CD4-positive, alpha-beta T cell treated with Interferon alpha-2 for 1 hour (primary cell): ENCODE measurements at regions not wholly inside any gene's neighbourhood (a gene's known extent, or its start where the extent isn't known, plus 50 kb on each side); places are given as distances from the start of the nearest gene placed in this dataset.

Experiments used
- DNase-seq, 2 donors: peaks; one replicate each; pipeline ENCODE4 v3.0.0-alpha.2; 2020 to 2022

DNA sequence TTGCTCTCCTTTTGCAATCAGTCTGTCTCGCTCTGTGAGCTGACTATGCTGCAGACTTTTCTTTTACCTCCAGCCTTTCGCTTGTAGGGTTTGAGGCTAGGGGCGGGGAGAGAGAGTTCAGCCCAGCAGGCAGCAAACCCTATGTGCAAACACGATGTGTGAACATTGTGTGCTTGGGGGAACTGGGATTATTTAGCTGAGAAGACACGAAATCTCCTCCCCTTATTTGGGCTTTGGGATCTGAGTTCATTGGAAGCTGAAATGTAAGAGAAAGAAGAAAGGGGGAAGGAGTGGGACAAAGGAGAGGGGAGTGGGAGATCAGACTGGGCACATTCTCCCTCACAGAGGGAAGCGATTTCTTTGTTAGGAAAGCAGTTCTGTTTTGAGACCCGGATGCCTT is 189.6 kb upstream of the TNP1 start:
- no peak for DNase-seq

DNA sequence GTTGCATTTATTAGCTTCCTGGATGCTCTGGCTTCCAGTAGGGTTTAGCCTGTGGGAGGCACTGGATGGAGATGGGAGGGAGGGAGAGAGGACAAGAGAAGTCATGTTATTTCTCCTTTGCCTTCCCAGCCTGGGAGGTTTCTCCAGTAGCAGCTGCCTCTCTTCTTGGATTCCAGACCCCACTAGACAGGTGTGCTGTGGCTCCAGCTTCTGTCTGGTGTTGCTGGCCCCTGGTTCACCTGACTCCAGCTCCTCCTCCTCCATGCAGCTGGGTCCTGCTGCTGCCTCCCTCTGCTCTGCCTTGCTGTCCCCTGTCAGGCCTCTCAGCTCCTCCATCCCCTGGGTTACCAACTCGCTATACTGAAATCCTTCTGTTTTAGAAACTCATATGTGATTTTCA is 188.9 kb upstream of the TNP1 start:
- DNase-seq = no peak

DNA sequence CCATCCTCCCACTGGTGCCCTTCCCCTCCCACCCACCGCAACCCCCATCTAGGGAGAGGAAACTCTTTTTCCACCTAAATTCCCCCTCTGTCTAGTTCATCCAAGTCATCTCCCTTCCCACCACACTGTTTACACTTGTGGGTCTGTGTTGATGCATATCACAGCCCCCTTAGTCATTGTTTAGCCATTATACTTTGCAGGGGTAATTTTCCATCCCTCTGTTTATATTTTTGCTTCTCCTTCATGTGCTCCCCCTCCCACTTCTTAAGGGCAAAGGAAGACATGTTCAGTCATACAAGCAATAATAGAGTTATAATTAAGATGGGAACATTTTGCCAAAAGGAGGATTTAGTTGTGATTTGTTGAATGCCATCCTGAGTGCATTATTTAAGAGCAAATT is 187.8 kb upstream of the TNP1 start:
- DNase-seq = no peak

GRCh38 chr2:217047209-217047608 is 187.3 kb upstream of the TNP1 start:
- DNase-seq = no peak

GRCh38 chr2:217045700-217046475 is 186.0 kb upstream of the TNP1 start:
- DNase-seq = no peak

DNA sequence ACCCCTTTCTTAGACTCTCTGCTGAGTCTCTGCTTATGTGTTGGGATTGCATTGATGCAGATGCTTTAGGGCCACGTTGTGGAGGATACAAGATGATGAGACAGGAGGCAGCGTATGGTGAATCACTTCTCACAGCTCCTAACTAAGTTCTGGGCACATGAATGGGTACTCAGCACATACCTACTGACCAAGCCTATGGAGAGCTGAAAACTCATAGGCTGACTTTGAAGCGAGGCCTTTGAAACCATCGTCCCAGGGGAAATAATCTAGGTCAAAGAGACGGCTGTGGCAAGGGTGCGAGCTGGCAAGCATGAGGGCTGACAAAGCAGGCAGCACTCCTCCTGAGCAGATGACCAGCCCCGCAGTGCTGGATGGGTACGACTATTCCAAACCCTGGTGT is 180.2 kb upstream of the TNP1 start:
- DNase-seq = no peak

- no peak for DNase-seq
Measured at GRCh38 chr2:217038001-217038400, 178.1 kb upstream of the TNP1 start.

- DNase-seq = no peak
Measured at GRCh38 chr2:217037353-217037752, 177.5 kb upstream of the TNP1 start.

GRCh38 chr2:217035967-217036366 is 176.1 kb upstream of the TNP1 start:
- no peak for DNase-seq

DNA sequence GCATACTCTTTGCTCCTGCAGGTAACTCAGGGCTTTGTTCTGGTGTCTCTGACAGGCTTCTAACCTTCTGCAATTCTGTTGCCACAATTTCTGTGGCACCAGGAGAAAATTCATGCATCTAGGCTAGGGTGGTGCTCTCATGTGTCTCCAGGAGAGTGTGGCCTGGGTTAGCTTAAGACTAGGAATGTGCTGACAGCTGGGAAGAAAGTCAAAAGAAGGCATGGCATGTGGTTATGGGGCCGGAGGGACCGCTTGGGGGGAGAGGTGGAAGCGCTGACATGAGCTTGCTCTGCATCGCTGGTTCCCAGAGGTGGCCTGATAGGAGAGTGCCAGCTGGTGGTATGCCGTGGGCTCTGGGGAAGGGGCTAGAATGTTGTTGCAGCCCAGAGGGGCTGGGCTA is 173.3 kb upstream of the TNP1 start:
- DNase-seq = no peak

DNA sequence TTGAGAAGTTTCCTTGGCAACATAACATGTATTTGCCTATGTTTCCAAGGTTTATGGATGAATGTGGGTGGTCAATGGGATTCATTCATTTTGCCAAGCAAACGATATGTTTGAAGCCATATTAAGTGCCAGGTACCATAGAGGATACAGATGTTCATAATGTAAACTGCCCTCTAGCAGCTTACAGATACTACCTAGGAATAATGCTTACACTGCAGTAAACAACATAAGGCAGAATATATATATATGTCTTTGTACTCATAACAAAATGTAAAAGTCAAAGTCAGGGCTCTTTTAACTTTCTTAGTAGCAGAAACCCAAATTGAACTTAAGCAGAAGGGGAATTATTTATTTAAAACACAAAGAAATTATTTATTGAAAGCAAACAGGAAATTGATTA is 171.6 kb upstream of the TNP1 start:
- DNase-seq = no peak

- DNase-seq = no peak
Measured at GRCh38 chr2:217030081-217030480, 170.2 kb upstream of the TNP1 start.

DNA sequence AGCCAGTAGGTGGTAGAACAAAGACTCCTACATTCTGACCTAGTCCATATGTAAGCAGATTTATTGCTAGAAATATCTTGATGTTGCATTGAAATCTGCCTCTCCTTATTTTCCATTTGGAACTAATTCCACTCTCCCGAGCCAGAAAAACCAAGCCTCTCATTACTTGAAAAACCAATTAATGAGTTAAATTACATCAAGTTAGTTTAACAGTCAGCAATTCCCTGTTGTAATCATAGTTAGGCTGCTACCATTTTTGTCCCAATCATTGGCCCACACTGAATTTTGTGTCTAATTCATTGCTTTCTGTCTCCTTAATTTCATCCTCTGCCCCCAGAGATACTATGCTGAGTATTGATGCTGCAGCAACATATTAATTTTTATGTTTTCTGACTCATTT is 168.3 kb upstream of the TNP1 start:
- DNase-seq = no peak

DNA sequence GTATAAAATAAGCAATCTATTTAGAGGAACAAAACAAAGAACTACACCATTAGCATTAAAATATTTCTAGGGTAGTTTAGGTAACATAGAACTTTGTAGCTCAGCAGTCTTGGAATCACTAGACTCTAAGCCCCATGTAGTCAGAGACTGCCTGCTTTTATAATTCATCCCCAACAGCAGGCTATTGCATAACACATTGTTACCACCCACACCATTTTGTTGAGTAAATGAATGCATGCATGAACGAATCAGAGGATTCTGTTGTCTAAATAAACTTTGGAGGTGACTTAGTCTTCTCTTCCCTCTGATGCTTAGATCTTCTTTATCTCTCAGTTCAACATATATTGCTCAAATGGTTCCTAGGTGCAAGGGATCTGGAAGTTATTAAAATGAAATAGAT is 167.6 kb upstream of the TNP1 start:
- DNase-seq = no peak

DNA sequence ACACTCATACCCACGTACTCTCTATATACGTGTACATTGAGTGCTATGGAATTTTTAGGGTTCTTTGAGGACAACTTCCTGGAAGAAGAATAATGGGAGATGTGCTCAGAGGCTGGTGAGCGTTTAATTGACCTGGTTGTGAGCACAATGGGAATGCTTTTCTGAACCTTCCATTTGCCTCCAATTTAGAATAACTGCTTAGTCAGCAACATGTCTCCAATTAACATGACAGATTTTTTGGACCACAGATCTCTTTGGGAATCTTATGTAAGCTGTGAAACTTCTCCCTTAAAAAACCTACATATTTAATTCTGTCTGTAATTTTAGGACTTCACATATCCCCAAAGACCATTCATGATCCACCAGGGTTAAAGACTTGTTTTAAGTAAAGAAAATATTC is 166.7 kb upstream of the TNP1 start:
- DNase-seq = no peak

DNA sequence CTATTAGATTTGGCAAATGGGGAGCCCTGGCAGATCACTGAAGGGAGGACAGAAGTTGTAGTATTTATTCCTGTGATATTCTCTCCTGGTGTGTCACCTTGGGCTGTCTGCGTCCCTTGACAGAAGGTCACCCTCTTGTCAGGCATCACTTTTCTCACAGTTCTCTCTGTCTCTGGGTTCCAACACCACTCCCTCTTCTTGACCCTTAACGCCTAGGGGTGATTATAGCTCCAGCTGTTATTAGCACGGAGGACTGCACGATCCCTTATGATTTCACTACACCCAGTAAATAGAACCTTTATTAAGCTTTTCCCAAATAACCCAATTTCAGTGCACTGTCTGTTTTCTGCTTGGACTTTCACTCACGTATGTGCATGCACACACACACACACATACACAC is 166.3 kb upstream of the TNP1 start:
- no peak for DNase-seq

GRCh38 chr2:217023611-217024010 is 163.7 kb upstream of the TNP1 start:
- no peak for DNase-seq

DNA sequence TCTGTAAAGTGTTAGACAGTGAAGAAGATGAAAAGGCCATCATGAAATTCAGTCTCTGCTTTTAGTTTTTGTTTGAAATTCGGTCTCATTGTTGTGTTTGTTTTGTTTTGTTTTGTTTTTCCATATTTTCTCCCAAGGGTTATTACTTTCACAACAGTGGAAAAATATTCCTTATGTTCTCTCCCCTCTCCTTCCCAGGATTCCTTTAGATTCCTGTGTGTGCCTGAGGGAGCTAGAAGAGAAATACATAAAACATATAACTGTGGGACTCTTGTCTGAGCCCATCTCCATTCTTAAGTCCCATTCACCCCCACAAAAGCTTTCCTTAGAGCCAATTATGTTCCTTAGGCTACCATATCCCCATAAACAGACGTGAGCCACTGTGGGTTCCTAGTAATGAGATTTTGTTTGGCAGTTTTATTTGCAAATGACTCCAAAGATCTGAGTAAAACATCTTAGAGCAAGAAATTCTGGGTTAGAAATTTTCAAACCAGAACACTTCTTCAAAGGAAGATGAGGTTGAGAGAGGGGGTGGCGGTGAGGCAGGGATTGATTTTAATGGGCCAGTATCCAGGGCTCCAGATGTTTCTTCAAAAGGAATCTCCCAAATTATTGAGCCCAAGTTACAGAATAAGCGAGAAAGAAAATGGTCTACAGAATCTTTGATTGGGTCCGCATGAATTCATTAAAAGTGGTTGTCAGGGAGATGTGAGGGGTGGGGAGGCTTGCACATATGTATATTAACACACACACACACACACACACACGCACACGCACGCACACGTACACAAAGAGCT is 157.8 kb upstream of the TNP1 start:
- no peak for DNase-seq

- no peak for DNase-seq
Measured at GRCh38 chr2:217016796-217017419, 157.0 kb upstream of the TNP1 start.

- DNase-seq = no peak
Measured at GRCh38 chr2:217014328-217015105, 154.7 kb upstream of the TNP1 start.

- DNase-seq = no peak
Measured at GRCh38 chr2:217013926-217014325, 154.1 kb upstream of the TNP1 start.

DNA sequence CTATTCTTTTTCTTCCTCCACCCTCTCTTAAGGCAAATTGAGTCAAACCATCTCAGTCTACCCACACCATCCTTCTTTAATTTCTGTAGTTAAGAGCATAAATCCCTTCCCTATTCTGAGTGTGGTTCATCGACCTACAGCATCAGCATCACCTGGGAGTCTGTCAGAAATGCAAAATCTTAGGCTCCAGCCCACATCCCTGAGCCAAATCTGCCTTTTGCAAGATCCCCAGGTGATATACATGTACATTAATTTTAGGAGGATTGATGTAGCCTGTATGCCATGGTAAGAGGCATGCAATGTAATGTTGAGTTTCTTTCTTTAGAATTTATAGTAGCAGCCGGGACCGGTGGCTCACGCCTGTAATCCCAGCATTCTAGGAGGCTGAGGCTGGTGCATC is 151.7 kb upstream of the TNP1 start:
- no peak for DNase-seq

- no peak for DNase-seq
Measured at GRCh38 chr2:217010173-217010572, 150.3 kb upstream of the TNP1 start.
